Fibroblast of lung (primary cell): ENCODE measurements at regions not wholly inside any gene's neighbourhood (a gene's known extent, or its start where the extent isn't known, plus 50 kb on each side); places are given as distances from the start of the nearest gene placed in this dataset.
A peak's percentile ranks its signal among the peaks of the same experiment; 100 is the strongest.

ENCODE experiments used
- DNase-seq, 2 donors: peaks; one replicate each; pipeline versions ENCODE4 v3.0.0 to v3.0.0-alpha.2; 2010; ENCODE audit warnings: low read depth in 2 of 2
- H2AFZ ChIP-seq: 2 replicates; pipeline ENCODE4 v1.5.1; 2012; ENCODE audit warnings: low read length, control low read depth, inconsistent platforms
- H3K27ac ChIP-seq: 2 replicates; pipeline ENCODE4 v1.5.1; 2011; ENCODE audit warnings: low read length, control low read depth; ENCODE audit not compliant: insufficient read depth
- H3K27me3 ChIP-seq: 2 replicates; pipeline ENCODE4 v1.5.1; 2011; ENCODE audit warnings: mild to moderate bottlenecking, low read length; ENCODE audit not compliant: control insufficient read depth, insufficient read depth
- H3K36me3 ChIP-seq: 2 replicates; pipeline ENCODE4 v1.5.1; 2011; ENCODE audit warnings: low read length; ENCODE audit not compliant: control insufficient read depth, insufficient read depth
- H3K4me1 ChIP-seq: 2 replicates; pipeline ENCODE4 v1.5.1; 2011; ENCODE audit warnings: low read length; ENCODE audit not compliant: control insufficient read depth, insufficient read depth; ENCODE audit errors: extremely low read depth
- H3K4me2 ChIP-seq: 2 replicates; pipeline ENCODE4 v1.5.1; 2011; ENCODE audit warnings: low read length, control low read depth; ENCODE audit not compliant: insufficient read depth; ENCODE audit errors: extremely low read depth
- H3K4me3 ChIP-seq, 4 experiments: fragments of 200-600 bp in 1 of 4; sonication (generic) in 1 of 4; replicated peaks in 1 of 4; 2 replicates each; pipeline ENCODE4 v1.5.1; 2011 to 2016; ENCODE audit warnings: low read length in 4 of 4, low read depth in 3 of 4, mild to moderate bottlenecking in 3 of 4, control low read depth in 2 of 4, inconsistent platforms in 1 of 4, mixed read lengths in 1 of 4; ENCODE audit not compliant: insufficient read depth in 1 of 4; ENCODE audit errors: control extremely low read depth in 1 of 4
- H3K79me2 ChIP-seq: 2 replicates; pipeline ENCODE4 v1.5.1; 2012; ENCODE audit warnings: mild to moderate bottlenecking, low read length, inconsistent platforms; ENCODE audit not compliant: control insufficient read depth, insufficient read depth
- H3K9ac ChIP-seq: 2 replicates; pipeline ENCODE4 v1.5.1; 2011; ENCODE audit warnings: mild to moderate bottlenecking, low read length, control low read depth; ENCODE audit not compliant: insufficient read depth
- H3K9me3 ChIP-seq: 2 replicates; pipeline ENCODE4 v1.5.1; 2012; ENCODE audit warnings: low read depth, low read length; ENCODE audit not compliant: control insufficient read depth, insufficient read depth
- H4K20me1 ChIP-seq: 2 replicates; pipeline ENCODE4 v1.5.1; 2011; ENCODE audit warnings: low read length; ENCODE audit not compliant: control insufficient read depth, insufficient read depth; ENCODE audit errors: extremely low read depth
- EZH2 ChIP-seq: IDR thresholded peaks from 2 replicates; pipeline ENCODE4 v1.5.1; 2012; ENCODE audit warnings: low read length, control low read depth, mild to moderate bottlenecking; ENCODE audit errors: missing control alignments
- TF ChIP-seq, protein P1 (sequence below), 2 donors: IDR thresholded peaks in 1 of 2; conservative IDR thresholded peaks in 1 of 2; 1 replicate in 1 of 2; 2 replicates in 1 of 2; pipeline ENCODE4 v1.5.1; 2011 to 2012; ENCODE audit warnings: low read length in 2 of 2, control low read depth in 1 of 2, inconsistent platforms in 1 of 2, low read depth in 1 of 2, mild to moderate bottlenecking in 1 of 2

DNA sequence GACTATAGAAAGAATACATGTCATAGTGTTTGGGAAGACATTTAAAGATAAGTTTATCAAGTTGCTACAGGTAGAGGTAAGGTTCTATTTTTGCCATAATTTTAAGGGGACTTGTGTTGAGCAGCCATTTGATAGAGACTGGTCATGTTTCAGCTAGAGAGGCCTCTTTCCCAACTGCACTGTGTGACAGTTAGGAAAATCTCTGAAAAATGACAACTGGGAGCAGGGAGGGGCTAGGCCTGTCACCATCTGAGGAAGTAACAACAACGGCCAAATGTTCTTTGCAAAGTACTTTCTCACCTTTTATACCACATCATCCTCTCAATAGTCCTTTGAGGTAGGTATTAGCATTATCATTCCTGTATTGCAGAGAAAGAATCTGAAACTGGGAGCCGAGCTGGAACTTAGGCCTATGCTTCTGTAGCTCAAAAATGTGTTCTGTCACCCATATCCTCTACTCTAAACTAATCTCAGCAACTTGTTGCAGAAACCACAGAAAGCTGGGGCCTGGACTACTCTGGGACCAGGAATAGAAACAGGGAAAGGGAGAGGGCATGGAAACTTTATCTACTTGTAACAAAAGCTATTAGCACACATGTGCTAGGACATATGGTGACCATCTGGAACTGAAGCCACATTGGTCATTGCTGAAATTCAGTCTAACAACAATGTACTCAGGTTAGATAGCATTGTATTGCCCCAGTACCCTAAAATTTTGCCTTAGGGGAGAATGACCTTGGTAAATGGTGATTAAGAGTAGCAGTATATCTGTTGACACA is 198.9 kb downstream of the MID1IP1 start:
- Histone ChIP-seq H3K27me3 (no peaks in the 10 kb centered on the region), H2AFZ (no peak overlapping the region), H3K4me1 (no peaks in the 10 kb centered on the region), H3K9ac (no peak overlapping the region), H3K79me2 (no peaks in the 10 kb centered on the region), H3K36me3 (no peaks in the 10 kb centered on the region), H4K20me1 (no peaks in the 10 kb centered on the region), H3K27ac (no peak overlapping the region), H3K4me3 (no peak overlapping the region), H3K9me3 (no peaks in the 10 kb centered on the region), H3K4me2 (no peak overlapping the region)
- peak; percentile 7 to 88 for DNase-seq
- TF ChIP-seq EZH2: no peak
- TF ChIP-seq, protein P1, sequence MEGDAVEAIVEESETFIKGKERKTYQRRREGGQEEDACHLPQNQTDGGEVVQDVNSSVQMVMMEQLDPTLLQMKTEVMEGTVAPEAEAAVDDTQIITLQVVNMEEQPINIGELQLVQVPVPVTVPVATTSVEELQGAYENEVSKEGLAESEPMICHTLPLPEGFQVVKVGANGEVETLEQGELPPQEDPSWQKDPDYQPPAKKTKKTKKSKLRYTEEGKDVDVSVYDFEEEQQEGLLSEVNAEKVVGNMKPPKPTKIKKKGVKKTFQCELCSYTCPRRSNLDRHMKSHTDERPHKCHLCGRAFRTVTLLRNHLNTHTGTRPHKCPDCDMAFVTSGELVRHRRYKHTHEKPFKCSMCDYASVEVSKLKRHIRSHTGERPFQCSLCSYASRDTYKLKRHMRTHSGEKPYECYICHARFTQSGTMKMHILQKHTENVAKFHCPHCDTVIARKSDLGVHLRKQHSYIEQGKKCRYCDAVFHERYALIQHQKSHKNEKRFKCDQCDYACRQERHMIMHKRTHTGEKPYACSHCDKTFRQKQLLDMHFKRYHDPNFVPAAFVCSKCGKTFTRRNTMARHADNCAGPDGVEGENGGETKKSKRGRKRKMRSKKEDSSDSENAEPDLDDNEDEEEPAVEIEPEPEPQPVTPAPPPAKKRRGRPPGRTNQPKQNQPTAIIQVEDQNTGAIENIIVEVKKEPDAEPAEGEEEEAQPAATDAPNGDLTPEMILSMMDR (conservative IDR thresholded peaks at IDR 0.05 in 1 of 2, IDR thresholded peaks at IDR 0.05 in 1 of 2; ENCODE audit: low read depth in 1 of 2, low read length in 2 of 2): no peak

DNA sequence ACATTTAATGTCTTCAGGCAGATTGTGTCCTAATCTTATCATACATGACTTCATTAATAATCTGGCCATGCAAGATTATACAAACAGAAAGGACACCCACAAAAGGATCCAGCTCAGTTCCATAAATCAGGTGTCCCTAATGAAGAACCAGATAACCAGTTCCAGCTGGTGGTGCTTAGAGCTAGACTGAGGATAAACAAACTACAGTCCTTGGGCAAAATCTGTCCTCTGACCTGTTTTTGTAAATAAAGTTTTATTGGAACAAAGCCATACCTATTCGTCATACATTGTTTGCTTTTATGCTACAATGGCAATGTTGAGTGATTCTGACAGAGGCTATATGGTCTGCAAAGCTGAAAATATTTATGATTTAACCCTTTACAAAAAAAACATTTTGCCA is 199.5 kb downstream of the MID1IP1 start:
- Histone ChIP-seq H4K20me1 (no peaks in the 10 kb centered on the region), H3K9ac (no peak overlapping the region), H3K27me3 (no peaks in the 10 kb centered on the region), H3K27ac (no peak overlapping the region), H3K9me3 (no peaks in the 10 kb centered on the region), H3K36me3 (no peaks in the 10 kb centered on the region), H3K4me1 (no peaks in the 10 kb centered on the region), H2AFZ (no peak overlapping the region), H3K79me2 (no peaks in the 10 kb centered on the region), H3K4me3 (no peak overlapping the region), H3K4me2 (no peak overlapping the region)
- TF ChIP-seq, protein P1 (conservative IDR thresholded peaks at IDR 0.05 in 1 of 2, IDR thresholded peaks at IDR 0.05 in 1 of 2; ENCODE audit: low read depth in 1 of 2, low read length in 2 of 2): no peak
- no peak for TF ChIP-seq EZH2
- DNase-seq: peak in 1 of 2 donors; percentile 91

- no peaks in the 10 kb centered on the region for H3K4me1 ChIP-seq
- TF ChIP-seq, protein P1 (conservative IDR thresholded peaks at IDR 0.05 in 1 of 2, IDR thresholded peaks at IDR 0.05 in 1 of 2; ENCODE audit: low read depth in 1 of 2, low read length in 2 of 2): no peak
- TF ChIP-seq EZH2: no peak
- H3K4me3 ChIP-seq: no peak overlapping the region
- no peak overlapping the region for H3K4me2 ChIP-seq
- no peak overlapping the region for H3K9ac ChIP-seq
- peak in 1 of 2 donors; percentile 20 for DNase-seq
- H3K36me3 ChIP-seq: no peaks in the 10 kb centered on the region
- no peaks in the 10 kb centered on the region for H3K9me3 ChIP-seq
- no peak overlapping the region for H2AFZ ChIP-seq
- H3K79me2 ChIP-seq: no peaks in the 10 kb centered on the region
- no peak overlapping the region for H3K27ac ChIP-seq
- H3K27me3 ChIP-seq: no peaks in the 10 kb centered on the region
- H4K20me1 ChIP-seq: no peaks in the 10 kb centered on the region
These were observed 201.2 kb downstream of the MID1IP1 start for GRCh38 chrX:39002466-39002865.
